22Rv1 (cell line): ENCODE measurements at regions not wholly inside any gene's neighbourhood (a gene's known extent, or its start where the extent isn't known, plus 50 kb on each side); places are given as distances from the start of the nearest gene placed in this dataset.
A peak's percentile ranks its signal among the peaks of the same experiment; 100 is the strongest.

Source experiments
- H3K27ac ChIP-seq: fragments of 450-650 bp; 2 replicates; pipeline ENCODE4 v1.5.1; 2017
- CTCF ChIP-seq: fragments of 450-650 bp; IDR thresholded peaks from 2 replicates; pipeline ENCODE4 v1.5.1; 2017; ENCODE audit warnings: mild to moderate bottlenecking
- ZFX ChIP-seq: fragments of 450-650 bp; IDR thresholded peaks from 2 replicates; pipeline ENCODE4 v1.6.1; 2017; ENCODE audit warnings: antibody characterized with exemption, borderline replicate concordance

- TF ChIP-seq CTCF (0 out of 2 replicates have a peak, but pooled peaks have one; percentile 5), ZFX (no peak)
Observed at GRCh38 chr20:39464238-39464637, 502.1 kb downstream of the DHX35 start.

GRCh38 chr20:39462416-39462945 is 500.3 kb downstream of the DHX35 start:
- no peak for TF ChIP-seq CTCF
- no peak for TF ChIP-seq ZFX
- H3K27ac ChIP-seq, result peak overlapping the region; percentile 87

More at GRCh38 chr20:39464238-39464637, 502.1 kb downstream of the DHX35 start:
- peak overlapping the region; percentile 87 for H3K27ac ChIP-seq

DNA sequence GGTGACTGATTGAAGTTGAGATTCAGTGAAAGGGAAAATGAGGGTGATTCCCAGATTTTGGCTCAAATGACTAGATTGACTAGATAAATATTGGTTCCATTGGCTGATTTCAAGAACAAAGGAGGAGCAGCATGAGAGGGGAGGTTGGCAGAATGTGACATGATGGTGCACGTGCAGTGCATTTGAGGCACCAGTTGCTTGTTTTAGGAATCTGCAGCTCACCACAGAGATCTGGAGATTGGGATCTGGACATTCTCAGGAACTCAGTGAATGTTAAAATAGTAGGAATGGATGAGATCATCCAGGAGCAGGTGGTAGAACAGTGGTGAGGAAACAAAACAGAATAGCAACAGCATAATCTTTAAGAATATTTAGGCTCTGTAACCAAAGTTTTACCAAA is 496.3 kb downstream of the DHX35 start:
- no peak for TF ChIP-seq CTCF
- no peak for TF ChIP-seq ZFX
- H3K27ac ChIP-seq, result no peak overlapping the region

GRCh38 chr20:39453890-39454289 is 491.7 kb downstream of the DHX35 start:
- peak overlapping the region; percentile 59 for H3K27ac ChIP-seq
- TF ChIP-seq ZFX (no peak), CTCF (no peak)

GRCh38 chr20:39452583-39453340 is 490.6 kb downstream of the DHX35 start:
- H3K27ac ChIP-seq, result peak overlapping the region; percentile 59
- TF ChIP-seq CTCF, result no peak
- TF ChIP-seq ZFX, result no peak

GRCh38 chr20:39451386-39451785 is 489.2 kb downstream of the DHX35 start:
- no peak overlapping the region for H3K27ac ChIP-seq
- TF ChIP-seq ZFX, result no peak
- TF ChIP-seq CTCF, result no peak

- TF ChIP-seq ZFX (no peak), CTCF (no peak)
- H3K27ac ChIP-seq, result no peak overlapping the region
Observed at GRCh38 chr20:39446397-39446796, 484.3 kb downstream of the DHX35 start.
